HepG2 (cell line): ENCODE measurements at regions not wholly inside any gene's neighbourhood (a gene's known extent, or its start where the extent isn't known, plus 50 kb on each side); places are given as distances from the start of the nearest gene placed in this dataset.

Source experiments
- ATAC-seq: fragments of 200-7000 bp; cut with Tn5 transposase; 3 replicates; pipeline ENCODE4 v1.9.1; 2020; ENCODE audit warnings: mild to moderate bottlenecking, moderate library complexity
- BruUV-seq: library from RNA; stranded (reverse); fragments of 400-500 nt; replicated peaks from 2 replicates; lab custom pipeline; 2021; lab: Mats Ljungman, UMichigan
- CTCF ChIA-PET: fragments of 300-600 bp; formaldehyde crosslinking; extraction: SDS; loops from one replicate; lab custom pipeline; 2021; ENCODE audit warnings: low total read pairs, inconsistent platforms, low intra/inter-chr PET ratio; lab: Yijun Ruan, JAX
- POLR2A ChIA-PET: fragments of 350-600 bp; sonication (Branson Sonifier 250); formaldehyde crosslinking; loops from one replicate; lab custom pipeline; 2020; ENCODE audit warnings: antibody characterized with exemption, inconsistent platforms; lab: Yijun Ruan, JAX
- DNase-seq: peaks from one replicate; pipeline ENCODE4 v3.0.0-alpha.2; 2015; ENCODE audit warnings: low spot score
- FAIRE-seq: peaks from 3 replicates; lab custom pipeline; 2011; peaks lifted over from hg19 to GRCh38; lab: Jason Lieb, UNC
- H2AFZ ChIP-seq: one replicate; pipeline ENCODE4 v1.6.1; 2011; ENCODE audit warnings: low read length, inconsistent platforms
- H3K27ac ChIP-seq: fragments of 300-600 bp; 3 replicates; pipeline ENCODE4 v1.8.0; 2011; ENCODE audit warnings: mixed run types, mild to moderate bottlenecking, mixed read lengths, low read length, inconsistent platforms; ENCODE audit not compliant: insufficient read depth; ENCODE audit errors: extremely low read length
- H3K27me3 ChIP-seq, 2 experiments: fragments of 200-600 bp in 1 of 2; 2 replicates in 1 of 2; 3 replicates in 1 of 2; pipeline versions ENCODE4 v1.6.0 to v1.8.0; 2011; ENCODE audit warnings: low read length in 2 of 2, mild to moderate bottlenecking in 2 of 2, moderate library complexity in 2 of 2, inconsistent platforms in 1 of 2; ENCODE audit not compliant: insufficient read depth in 2 of 2, control insufficient read depth in 1 of 2
- H3K36me3 ChIP-seq, 2 experiments: fragments of 200-600 bp in 1 of 2; replicated peaks in 1 of 2; 2 replicates in 1 of 2; 3 replicates in 1 of 2; pipeline versions ENCODE4 v1.5.1 to v1.8.0; 2011; ENCODE audit warnings: low read length in 2 of 2, inconsistent platforms in 1 of 2; ENCODE audit not compliant: insufficient read depth in 2 of 2, control insufficient read depth in 1 of 2
- H3K4me1 ChIP-seq: 2 replicates; pipeline ENCODE4 v1.5.1; 2012; ENCODE audit warnings: low read length, inconsistent platforms; ENCODE audit not compliant: insufficient read depth
- H3K4me2 ChIP-seq: 2 replicates; pipeline ENCODE4 v1.6.0; 2011; ENCODE audit warnings: low read depth, low read length, inconsistent platforms
- H3K4me3 ChIP-seq, 3 experiments: fragments of 200-600 bp in 1 of 3; sonication (generic), shearing (Covaris generic) in 1 of 3; replicated peaks in 1 of 3; 2 replicates each; pipeline ENCODE4 v1.5.1; 2011 to 2016; ENCODE audit warnings: low read length in 3 of 3, inconsistent platforms in 2 of 3, low read depth in 2 of 3, mild to moderate bottlenecking in 2 of 3, control low read depth in 1 of 3, mixed read lengths in 1 of 3; ENCODE audit not compliant: insufficient read depth in 1 of 3
- H3K79me2 ChIP-seq: one replicate; pipeline ENCODE4 v1.6.1; 2011; ENCODE audit warnings: low read length, inconsistent platforms; ENCODE audit not compliant: insufficient read depth
- H3K9ac ChIP-seq: 2 replicates; pipeline ENCODE4 v1.6.0; 2011; ENCODE audit warnings: mild to moderate bottlenecking, low read depth, low read length, inconsistent platforms; ENCODE audit not compliant: insufficient read depth
- H3K9me3 ChIP-seq: 2 replicates; pipeline ENCODE4 v1.5.1; 2012; ENCODE audit warnings: mild to moderate bottlenecking, low read length
- H4K20me1 ChIP-seq: 2 replicates; pipeline ENCODE4 v1.6.0; 2011; ENCODE audit warnings: inconsistent platforms, mild to moderate bottlenecking, low read length, moderate library complexity; ENCODE audit not compliant: insufficient read depth
- AHR ChIP-seq: IDR thresholded peaks from 2 replicates; pipeline ENCODE4 v1.6.1; 2018; ENCODE audit warnings: missing genetic modification reagents, missing compliant biosample characterization
- ARNTL ChIP-seq: sonication (generic); formaldehyde crosslinking; IDR thresholded peaks from 2 replicates; pipeline ENCODE4 v1.4.0; 2020; ENCODE audit warnings: mild to moderate bottlenecking, missing genetic modification reagents
- MED1 ChIP-seq: sonication (generic); formaldehyde crosslinking; IDR thresholded peaks from 2 replicates; pipeline ENCODE4 v1.4.0; 2020; ENCODE audit warnings: missing genetic modification reagents
- SAFB2 ChIP-seq: sonication (generic); formaldehyde crosslinking; IDR thresholded peaks from 2 replicates; pipeline ENCODE4 v1.5.1; 2020; ENCODE audit warnings: missing genetic modification reagents, low read depth, mild to moderate bottlenecking, borderline replicate concordance
- SYNCRIP ChIP-seq: fragments of 200-400 bp; formaldehyde crosslinking; IDR thresholded peaks from 2 replicates; pipeline ENCODE4 v1.6.1; 2018; ENCODE audit warnings: mild to moderate bottlenecking, low read depth, low read length; ENCODE audit not compliant: insufficient read depth
- ZC3H4 ChIP-seq: sonication (generic); formaldehyde crosslinking; IDR thresholded peaks from 2 replicates; pipeline ENCODE4 v1.4.0; 2020; ENCODE audit warnings: missing genetic modification reagents, borderline replicate concordance
- ZFP41 ChIP-seq: sonication (generic); formaldehyde crosslinking; IDR thresholded peaks from 2 replicates; pipeline ENCODE4 v1.4.0; 2020; ENCODE audit warnings: mild to moderate bottlenecking, missing genetic modification reagents, borderline replicate concordance
- ZNF124 ChIP-seq: sonication (generic); formaldehyde crosslinking; IDR thresholded peaks from 2 replicates; pipeline ENCODE4 v1.4.0; 2020; ENCODE audit warnings: missing genetic modification reagents
- ZNF3 ChIP-seq: IDR thresholded peaks from 2 replicates; pipeline ENCODE4 v1.7.0; 2017; ENCODE audit warnings: inconsistent platforms
- ZNF317 ChIP-seq: sonication (generic); formaldehyde crosslinking; IDR thresholded peaks from 2 replicates; pipeline ENCODE4 v1.5.0; 2020; ENCODE audit warnings: mild to moderate bottlenecking, missing genetic modification reagents
- ZNF777 ChIP-seq: sonication (generic); formaldehyde crosslinking; IDR thresholded peaks from 2 replicates; pipeline ENCODE4 v1.4.0; 2020; ENCODE audit warnings: missing genetic modification reagents
- ZSCAN31 ChIP-seq: sonication (generic); formaldehyde crosslinking; IDR thresholded peaks from 2 replicates; pipeline ENCODE4 v1.5.0; 2020; ENCODE audit warnings: low read depth, mild to moderate bottlenecking, missing genetic modification reagents
- WGBS: methylation state at CpG from one replicate; pipeline ENCODE4 v1.1.6; 2017; ENCODE audit warnings: low lambda C conversion rate; 5-methylcytosine and 5-hydroxymethylcytosine counted together
- in situ Hi-C: cut with HindIII; loops from 2 replicates; pipeline ENCODE4 v1.10.0; 2017; ENCODE audit warnings: low pct_unique_long_range_greater_than_20kb; ENCODE audit not compliant: extremely low pct_ligation_motif_present
- intact Hi-C: fragments of 100-400 bp; cut with micrococcal nuclease; formaldehyde crosslinking; loops from one replicate; pipeline ENCODE4 v1.10.0; 2022; ENCODE audit not compliant: unreplicated experiment
- TF ChIP-seq, protein P1 (sequence below): IDR thresholded peaks from 2 replicates; pipeline ENCODE4 v1.6.1; 2016; ENCODE audit warnings: mild to moderate bottlenecking

DNA sequence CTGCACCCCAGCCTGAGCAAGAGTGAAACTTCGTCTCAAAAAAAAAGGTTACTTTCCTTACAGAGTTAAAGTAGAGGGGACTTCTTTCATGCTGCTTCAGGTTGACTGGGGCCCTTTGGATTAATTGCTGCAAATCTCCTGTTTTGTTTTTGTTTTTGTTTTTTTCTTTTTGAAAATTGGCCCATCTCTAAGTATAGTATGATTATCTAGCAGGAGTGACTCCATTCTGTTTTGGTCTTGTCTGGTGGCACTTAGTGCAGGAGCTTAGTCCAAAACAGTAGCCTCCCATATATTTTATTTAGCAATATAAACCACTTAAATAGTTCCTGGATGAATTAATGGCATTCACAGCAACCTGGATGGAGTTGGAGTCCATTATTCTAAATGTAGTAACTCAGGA lies 113.0 kb downstream of the RPL22L1 start:
- Histone ChIP-seq H3K4me2 (no peak overlapping the region), H3K27ac (no peak overlapping the region), H2AFZ (no peak overlapping the region), H3K79me2 (no peaks in the 10 kb centered on the region), H4K20me1 (no peaks in the 10 kb centered on the region), H3K36me3 (no peaks in the 10 kb centered on the region), H3K9ac (no peak overlapping the region), H3K4me1 (no peaks in the 10 kb centered on the region), H3K27me3 (no peaks in the 10 kb centered on the region), H3K4me3 (no peak overlapping the region), H3K9me3 (no peaks in the 10 kb centered on the region)
- ATAC-seq (no peak), DNase-seq (no peak), FAIRE-seq (no peak)
- WGBS: 75% methylated on average over 1 of the region's 1 CpG
- TF ChIP-seq ZNF3 (CRISPR knock-in tag) (no peak), ZNF777 (CRISPR knock-in tag) (no peak), ZNF124 (CRISPR knock-in tag) (no peak), SYNCRIP (no peak), AHR (no peak), SAFB2 (CRISPR knock-in tag) (no peak), ZNF317 (CRISPR knock-in tag) (no peak)
- TF ChIP-seq, protein P1, sequence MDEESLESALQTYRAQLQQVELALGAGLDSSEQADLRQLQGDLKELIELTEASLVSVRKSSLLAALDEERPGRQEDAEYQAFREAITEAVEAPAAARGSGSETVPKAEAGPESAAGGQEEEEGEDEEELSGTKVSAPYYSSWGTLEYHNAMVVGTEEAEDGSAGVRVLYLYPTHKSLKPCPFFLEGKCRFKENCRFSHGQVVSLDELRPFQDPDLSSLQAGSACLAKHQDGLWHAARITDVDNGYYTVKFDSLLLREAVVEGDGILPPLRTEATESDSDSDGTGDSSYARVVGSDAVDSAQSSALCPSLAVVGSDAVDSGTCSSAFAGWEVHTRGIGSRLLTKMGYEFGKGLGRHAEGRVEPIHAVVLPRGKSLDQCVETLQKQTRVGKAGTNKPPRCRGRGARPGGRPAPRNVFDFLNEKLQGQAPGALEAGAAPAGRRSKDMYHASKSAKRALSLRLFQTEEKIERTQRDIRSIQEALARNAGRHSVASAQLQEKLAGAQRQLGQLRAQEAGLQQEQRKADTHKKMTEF: no peak
- ChIA-PET CTCF (no interaction called here), POLR2A (no interaction called here)
- no TSS peak for BruUV-seq
- intact Hi-C loops: no loop called here
- in situ Hi-C loops: no loop called here

DNA sequence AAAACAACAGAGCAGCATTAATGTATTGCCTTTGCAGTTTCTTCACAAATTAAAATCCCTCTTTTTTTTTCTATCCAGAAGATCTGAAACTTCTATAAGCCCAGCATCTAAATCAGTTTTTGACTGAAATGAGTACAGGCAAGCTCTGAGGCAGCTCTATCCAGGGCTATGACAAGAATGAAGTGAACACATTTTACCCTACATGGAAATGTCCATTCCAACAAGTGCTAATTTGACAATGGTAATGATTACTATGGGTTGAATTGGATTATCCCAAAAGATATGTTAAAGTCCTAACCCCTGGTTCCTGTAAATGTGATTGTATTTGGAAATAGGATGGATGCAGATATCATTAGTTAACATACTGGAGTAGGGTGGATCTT lies 115.7 kb downstream of the RPL22L1 start:
- DNase-seq: no peak
- H2AFZ ChIP-seq: no peak overlapping the region
- in situ Hi-C loops: no loop called here
- CTCF ChIA-PET: no interaction called here
- H3K4me3 ChIP-seq: no peak overlapping the region
- POLR2A ChIA-PET: no interaction called here
- H3K9me3 ChIP-seq: no peaks in the 10 kb centered on the region
- no peak overlapping the region for H3K27ac ChIP-seq
- no peaks in the 10 kb centered on the region for H3K79me2 ChIP-seq
- H3K27me3 ChIP-seq: no peaks in the 10 kb centered on the region
- no peaks in the 10 kb centered on the region for H4K20me1 ChIP-seq
- no TSS peak for BruUV-seq
- FAIRE-seq: no peak
- no peaks in the 10 kb centered on the region for H3K4me1 ChIP-seq
- H3K36me3 ChIP-seq: no peaks in the 10 kb centered on the region
- ATAC-seq: no peak
- no peak overlapping the region for H3K9ac ChIP-seq
- intact Hi-C loops: no loop called here
- no peak for TF ChIP-seq ZC3H4 (CRISPR knock-in tag)
- no peak for TF ChIP-seq ARNTL (CRISPR knock-in tag)
- no peak for TF ChIP-seq MED1
- no peak for TF ChIP-seq ZFP41 (CRISPR knock-in tag)
- no peak for TF ChIP-seq ZSCAN31 (CRISPR knock-in tag)
- no peak overlapping the region for H3K4me2 ChIP-seq
